ENCODE measurements at regions not wholly inside any gene's neighbourhood (a gene's known extent, or its start where the extent isn't known, plus 50 kb on each side); places are given as distances from the start of the nearest gene placed in this dataset.

DNA sequence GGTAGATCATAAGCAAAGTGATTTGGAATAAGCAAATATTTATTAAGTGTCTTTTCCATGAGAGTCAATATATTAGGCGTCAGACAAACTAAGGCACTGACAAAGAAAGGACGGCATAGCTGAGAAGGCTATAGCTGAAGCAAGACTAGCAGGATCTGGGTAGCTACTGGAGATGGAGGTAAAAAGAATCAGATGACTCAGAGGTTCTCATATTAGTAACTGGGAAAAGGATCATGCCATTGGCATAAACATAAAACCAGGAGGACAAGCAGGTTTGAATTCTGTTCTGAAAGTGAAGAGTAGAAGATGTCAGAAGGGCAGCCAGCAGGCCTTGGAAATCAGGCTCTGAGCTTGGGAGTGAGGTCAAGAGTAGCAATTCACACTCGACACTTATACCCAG, 531.9 kb downstream of the PTPRC start:
- DNase-seq: no peak

DNA sequence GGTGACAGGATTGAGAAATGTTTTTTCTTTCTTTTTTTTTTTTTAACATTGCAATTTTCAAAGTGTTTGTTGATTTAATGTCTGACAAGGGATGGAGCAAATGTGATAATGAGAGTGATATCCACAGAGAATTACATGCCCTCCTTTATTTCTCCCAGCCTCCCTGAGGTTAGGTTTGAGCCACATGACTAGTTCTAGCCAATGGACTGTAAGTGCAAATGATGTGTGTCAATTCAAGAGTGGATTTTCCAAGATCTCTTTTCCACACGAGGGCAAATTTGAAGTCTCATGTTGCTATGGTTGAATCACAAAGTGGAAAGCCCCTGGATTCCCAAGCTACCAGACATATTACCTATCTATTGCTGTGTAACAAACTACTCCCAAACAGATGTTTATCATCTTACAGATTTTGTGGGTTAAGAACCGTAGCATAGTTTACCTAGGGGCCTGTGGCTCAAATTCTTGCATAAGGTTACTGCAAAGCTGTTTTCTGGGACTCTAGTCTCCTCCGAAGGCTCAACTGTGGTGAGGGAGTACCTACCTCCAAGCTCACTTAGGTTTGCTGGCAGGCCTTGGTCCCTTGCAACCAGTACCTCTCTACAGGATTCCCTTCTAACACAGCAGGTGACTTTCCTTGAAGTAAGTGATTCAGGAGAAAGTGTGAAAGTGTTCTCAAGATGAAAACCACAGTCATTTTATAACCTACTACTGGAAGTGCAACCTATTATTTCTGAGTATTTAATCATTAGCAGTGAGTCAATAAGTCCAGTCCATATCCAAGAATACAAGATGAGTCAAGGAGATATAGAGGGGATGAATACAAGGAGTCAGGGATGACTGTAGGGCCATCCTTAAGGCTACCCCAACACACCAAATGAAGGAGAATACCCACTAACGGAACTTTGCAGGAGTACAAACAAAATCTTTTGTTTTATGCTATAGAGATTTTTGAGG, 533.6 kb downstream of the PTPRC start:
- DNase-seq: peak; percentile 13

DNA sequence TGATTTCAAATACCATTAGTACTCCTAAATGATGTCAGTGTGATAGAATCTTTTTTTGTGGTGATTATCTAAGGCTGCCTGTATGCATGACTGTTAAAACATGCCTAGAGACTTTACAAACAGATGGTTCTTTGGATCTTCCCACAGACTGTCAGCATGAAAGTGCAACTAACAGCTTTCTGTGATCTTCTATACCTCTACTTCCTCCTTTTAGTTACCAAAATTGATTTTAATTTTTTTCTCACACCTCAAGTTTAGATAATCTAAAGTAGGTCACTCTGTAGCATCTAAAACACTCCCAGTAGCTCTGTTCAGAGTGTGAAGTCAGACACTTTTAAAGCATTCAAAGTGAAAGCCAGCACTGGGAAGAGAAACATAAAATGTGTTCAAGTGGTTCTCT, 534.5 kb downstream of the PTPRC start:
- DNase-seq: peak; percentile 44

DNA sequence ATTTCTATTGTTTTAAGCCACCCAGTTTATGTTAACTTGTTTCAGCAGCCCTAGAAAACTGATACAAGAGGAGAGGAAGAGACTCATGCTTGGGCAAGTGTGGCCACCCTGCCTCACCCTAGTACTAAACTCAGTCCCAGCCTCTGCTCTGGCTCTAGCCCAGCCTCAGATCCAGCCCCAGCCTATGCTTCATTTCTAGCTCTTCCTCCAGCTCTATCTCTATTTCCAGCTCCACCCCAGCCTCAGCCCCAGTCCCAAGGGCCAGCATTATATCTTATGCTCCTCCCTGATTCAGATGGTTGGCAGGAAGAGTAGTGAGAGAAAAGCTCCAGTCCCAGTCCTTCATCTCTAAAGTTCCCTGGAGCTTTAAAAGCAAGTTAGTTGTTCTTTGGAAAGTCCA, 535.5 kb downstream of the PTPRC start:
- peak; percentile 1 for DNase-seq

DNA sequence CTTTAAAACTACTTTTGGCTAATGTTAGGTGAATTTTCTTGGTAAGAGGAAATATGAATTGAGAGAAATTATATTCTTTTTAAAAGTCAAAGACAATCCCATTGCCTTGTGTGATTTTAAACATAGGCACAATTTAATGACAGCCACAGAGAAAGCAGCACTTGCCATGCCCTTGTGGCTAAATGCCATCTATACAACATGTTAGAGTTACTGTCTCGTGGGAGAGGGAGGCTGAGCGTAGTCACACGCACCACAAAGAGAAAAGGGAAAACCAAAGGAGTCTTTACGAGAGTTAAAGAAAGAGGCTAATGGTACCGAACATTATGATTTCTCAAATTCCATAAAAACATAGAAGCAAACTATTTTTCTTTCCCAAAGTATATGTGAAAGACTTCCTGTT, 537.9 kb downstream of the PTPRC start:
- DNase-seq: no peak

DNA sequence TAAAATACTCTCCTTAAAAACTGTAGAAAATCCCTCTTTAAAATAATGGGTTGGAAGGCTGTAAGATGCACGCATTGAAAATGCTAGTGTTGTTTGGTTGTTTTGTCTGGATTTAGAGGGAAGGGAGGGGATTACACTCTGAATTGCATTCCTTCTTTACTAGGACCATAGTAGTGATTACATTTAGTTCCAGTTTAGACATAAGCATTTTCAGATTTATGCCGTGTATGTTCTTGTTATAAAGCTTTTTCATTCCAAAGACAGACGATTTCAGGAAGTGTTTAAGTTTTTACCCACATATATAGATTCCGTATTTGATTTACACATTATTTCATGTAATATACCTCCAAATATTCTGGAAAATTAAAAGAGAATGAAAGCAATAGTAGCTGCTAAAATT, 538.4 kb downstream of the PTPRC start:
- DNase-seq: no peak

DNA sequence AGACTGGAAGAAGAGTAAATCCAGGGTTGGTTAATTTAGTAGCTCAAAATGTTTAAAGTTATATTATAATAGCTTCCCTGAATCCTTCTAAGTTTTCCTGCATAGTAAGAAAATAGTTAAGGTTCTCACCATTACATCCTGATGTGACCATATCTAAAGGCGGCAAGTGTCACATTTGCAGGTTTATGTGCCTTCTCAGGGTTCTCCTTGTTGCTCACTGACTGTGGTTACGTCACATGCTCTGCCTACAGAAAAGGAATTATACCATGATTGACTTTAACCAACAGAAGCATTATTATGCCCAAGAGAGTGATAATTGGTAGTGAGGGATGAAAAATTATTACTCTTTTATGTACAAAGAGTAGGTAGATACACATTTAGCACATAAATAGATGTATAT, 539.8 kb downstream of the PTPRC start:
- no peak for DNase-seq

DNA sequence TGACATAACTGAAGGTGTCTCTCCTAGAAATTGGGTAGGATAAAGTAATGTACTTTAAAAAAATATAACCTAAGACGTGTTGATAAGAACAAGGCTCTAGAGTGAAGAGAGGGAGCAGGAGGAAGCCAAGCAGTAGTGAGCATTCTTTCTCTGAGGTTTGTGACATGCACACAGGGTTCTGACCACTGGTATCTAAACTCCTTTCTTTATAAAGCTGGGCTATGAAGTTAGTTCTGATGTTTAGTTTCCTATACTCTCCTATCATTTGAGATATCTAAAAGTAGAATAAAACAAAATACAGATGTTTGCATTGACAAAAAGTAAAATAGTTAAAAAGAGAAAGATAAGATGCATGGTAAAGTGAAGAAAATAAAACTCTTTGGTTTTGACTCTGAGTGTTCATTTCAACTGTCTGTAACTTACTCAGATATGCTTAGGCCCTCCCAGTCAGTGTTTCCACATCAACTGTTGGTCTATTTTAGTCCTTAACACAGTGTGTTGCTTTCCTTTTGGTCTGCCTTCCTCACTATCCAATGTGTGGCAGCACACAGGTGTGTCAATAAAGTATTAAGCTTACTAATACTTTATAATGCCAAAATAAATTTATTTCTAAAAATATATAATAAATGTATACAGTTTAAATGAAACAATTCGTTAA, 543.5 kb downstream of the PTPRC start:
- no peak for DNase-seq

DNA sequence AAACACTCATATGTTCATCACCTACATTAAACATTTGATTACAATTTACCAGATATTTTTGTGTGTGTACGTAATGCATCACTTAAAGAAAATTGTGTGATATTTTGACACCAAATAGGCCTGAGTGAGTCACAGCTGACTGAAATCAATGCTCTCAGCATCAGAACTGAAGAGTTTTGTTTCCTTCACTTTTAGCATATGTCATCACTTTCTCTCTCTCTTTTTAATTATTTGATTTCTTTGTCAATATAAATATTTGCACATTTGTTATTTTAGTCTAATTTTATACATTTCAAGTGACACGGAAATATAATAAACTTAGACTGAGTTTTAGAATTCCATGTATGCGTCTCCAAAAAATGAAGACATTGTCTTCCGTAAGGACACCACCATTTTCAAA, 545.3 kb downstream of the PTPRC start:
- no peak for DNase-seq

DNA sequence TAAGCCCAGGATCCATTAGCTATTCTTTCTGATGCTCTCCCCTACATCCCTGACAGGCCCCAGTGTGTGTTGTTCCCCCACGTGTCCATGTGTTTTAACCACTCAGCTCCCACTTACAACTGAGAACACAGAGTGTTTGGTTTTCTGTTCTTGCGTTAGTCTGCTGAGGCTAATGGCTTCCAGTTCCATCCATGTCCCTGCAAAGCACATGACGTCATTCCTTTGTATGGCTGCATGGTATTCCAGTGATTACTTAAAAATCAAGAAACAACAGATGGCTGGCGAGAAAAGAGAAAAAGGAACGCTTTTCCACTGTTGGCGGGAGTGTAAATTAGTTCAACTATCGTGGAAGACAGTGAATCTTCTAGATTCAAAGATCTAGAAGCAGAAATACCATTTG, 556.0 kb downstream of the PTPRC start:
- no peak for DNase-seq

DNA sequence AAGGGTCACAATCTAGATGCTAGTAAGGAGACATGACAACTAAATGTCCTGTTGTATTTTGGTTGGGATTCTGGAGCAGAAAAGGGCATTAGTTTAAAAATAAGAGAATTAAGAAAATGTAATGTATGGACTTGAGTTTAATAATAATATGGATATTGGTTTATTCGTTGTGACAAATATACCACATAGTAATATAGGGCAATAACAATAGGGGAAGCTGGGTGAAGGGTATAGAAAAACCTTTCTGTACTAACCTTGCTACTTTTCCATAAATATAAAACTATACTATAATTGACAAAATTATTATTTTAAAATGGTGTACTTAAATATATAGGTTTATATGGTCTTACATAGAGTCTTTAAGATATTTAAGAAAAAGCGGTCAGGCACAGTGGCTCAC, 558.9 kb downstream of the PTPRC start:
- DNase-seq: no peak

DNA sequence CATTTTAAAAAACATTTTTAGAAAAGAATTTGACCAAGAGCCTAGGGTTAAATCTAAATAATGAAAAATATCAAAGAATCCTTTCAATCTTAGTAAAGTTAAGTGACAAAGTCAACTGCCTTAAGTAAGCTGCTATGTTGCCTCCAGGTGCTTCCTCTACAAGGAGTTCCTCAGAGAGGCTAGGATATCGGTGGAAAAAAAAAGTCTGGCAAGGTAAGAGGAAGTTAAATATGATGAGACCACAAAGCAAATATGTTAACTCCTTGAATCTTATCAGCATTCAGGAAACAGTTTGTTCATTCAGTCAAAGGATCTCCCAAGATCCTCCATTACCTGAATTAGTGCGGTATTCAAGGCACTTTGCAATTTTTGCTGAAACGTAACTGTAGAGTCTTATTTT, 563.5 kb downstream of the PTPRC start:
- peak; percentile 72 for DNase-seq

DNA sequence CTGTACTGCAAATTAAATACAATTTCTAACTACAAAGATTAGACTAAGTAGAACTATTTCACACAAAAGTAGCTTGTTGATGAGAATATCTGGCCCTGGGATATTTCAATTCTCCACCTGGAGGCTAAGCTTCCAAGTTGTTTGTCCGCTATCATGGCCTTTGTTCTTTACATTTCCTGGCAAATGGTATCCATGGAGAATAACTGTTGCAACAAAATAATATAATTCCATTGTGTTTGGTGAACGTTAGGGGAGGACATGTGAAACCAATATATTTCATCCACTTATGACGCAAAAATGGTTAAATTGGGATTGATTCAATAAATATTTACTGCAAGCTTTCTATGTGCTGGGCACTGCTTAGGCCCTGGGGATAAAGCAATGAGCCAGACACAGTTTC, 565.4 kb downstream of the PTPRC start:
- no peak for DNase-seq

DNA sequence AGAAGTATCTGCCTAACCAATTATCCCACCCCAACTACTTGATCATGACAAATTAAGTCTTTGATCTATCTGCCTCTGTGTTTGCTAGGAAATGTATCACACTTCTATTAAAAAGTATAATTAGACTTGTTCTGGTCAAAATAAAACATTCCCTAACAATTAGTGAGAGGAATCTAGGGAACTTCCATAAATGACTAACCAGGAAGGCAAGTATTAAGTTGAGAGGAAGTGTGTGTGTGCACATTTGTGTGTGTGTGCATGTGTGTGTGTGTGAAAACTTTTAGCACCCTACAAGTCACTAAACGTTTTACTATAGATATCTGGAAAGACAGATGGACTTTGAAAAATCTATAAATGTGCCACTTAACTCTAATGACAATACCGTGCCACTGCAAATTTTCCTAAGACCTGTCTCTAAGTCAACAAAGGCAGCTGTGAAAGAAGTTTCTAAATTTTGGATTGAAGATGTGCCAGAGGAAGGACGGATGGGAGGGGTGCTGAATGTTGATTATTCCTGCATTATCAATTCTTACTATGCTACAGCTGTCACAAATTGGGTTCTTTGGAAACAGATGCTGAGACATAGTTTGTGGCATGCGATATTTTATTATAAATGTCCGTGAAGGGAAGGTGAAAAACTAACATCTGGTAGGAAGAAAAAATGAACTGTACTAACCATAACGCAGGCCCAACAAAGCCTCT, 567.1 kb downstream of the PTPRC start:
- no peak for DNase-seq

DNA sequence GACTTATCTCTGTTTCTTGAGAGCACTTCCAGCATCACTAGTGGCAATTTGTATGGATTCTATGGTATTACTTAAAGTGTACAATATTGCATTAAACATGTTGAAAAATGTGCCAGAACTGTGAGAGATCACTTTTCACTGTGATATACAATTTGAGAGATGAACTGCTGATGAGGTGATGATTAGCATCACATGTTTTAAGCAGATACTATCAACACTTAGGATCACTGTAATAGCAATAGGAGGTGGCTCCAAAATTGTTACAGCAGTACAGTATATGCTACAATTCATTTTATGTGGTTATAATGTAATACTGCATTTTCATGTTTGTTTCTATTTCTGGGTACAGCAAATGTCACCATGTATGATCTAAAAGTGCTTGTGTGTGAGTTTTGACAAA, 570.0 kb downstream of the PTPRC start:
- DNase-seq: no peak

DNA sequence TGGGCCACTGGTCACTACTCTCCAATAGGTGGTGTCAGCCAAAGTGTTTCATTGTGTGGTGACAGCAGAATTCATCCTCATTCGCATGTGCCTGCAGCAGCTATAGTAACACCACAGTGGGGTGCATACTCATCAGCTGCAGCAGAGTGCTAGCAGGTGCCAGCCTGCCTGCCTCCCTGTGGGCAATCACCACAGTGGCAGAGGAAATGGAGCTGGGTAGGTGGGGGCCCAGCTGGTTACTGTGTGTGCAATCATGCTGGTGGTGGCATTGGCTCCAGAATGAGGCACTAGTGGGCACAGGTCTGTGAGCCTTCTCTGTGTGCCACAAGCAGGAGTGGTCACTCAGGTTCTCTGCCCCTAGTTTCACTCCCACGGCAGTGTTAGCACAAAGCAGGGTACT, 579.2 kb downstream of the PTPRC start:
- DNase-seq: no peak

DNA sequence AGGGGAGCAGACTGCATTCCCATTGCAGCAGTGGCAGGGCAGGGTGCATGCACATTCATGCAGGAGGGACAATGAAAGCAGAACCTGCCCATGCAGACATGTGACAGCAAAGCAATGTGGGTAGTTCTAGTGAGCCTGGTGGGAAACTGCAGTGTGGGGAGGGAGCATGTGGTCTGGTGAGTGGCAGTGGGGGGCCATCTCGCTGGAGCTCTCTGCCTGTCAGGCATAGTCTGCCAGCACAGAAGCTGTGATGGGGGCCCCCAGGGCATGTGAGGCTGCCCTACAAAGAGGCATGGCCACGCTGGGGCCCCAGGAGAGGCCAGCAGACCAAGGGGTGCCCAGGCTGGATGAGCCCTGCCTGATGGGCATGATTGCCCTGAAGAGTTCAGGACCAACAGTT, 579.7 kb downstream of the PTPRC start:
- DNase-seq: no peak

DNA sequence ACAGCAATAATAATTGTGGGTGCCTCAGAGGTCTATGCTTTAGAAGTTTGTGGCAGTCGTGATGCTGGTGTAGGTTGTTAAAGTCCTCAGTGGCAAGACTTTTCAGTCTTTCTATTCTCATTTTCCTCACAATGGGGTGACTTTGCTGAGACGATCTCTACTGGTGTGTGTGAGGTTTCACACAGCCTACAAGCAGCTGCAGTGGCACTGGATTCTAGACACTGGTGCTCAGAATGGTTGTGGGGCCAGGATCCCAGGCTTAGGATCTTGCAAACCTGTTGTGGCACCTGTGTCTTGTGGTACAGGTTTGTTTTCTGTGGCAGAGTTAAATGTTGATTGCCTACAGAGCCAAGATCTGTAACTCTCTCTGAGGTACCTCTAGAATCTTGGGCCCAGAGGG, 581.2 kb downstream of the PTPRC start:
- no peak for DNase-seq

DNA sequence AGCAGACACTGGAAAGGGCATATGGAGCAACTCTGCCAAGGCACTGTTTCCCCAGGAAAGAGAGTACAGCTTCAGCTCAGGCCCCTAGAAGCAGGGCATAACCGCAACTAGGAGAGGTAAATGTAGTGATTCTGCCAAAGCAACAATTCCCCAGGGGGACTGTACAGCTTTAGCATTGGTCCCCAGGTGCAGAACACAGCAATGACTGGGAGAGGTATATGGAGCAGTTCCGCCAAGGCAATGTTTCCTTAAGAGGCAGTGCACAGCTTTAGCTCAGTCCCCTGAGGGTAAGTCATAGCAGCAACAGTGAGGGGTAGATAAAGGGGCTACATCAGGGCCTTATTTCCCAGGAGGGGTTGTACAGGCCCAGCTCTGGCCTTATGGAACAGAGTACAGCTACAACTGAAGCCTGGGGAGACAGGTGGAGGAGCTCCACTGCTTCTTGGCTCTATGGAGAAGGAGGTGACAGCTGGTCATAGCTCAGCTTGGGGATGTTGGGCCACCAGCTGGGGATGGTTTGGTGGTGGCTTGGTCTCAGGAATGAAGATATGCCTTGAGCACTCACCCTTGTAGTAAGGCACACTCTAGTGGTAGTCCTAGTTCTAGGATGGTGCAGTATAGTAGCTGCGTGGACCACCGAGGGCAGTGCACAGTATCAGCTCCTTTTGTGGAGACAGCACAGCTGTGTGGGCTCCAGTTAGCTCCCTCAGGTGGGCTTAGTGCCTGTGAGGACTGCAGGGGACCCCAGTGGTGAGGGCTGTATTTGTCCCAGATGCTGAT, 582.7 kb downstream of the PTPRC start:
- DNase-seq: no peak

DNA sequence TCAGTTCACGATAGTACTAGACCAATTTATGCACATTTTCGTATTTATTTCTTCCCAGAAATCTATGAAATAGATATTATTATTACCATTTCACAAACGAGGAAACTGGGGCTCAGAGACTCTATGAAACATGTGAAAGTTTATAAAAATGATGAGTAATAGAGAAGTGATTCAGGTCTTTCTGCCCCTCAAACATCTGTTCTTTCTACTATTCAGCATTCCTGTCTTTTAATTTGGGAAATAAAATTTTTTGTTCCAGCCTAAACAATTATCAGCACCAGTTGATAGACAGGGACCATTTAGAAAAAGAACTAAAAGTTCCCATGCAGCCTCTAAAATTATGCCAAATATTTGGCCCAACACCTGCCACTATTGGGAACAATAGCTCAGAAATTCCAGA, 585.1 kb downstream of the PTPRC start:
- DNase-seq: no peak

DNA sequence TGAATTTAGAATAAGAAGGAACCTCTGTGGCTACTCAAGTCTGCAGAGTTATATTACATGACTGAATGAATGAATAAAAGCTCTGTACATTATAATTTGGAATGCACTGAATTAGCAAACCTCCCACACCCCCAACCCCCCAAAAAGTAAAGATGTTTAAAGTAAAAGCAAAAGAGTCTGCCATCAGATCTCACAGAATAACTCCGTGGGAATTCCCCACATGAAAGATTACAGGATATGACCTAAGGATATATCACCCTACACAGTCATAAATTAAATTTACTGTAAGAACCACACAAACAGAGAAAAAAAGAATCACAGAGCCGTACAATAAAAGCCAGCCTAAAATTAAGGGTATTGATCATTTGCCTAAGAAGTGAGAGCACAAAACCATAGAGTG, 587.3 kb downstream of the PTPRC start:
- DNase-seq: peak; percentile 64

DNA sequence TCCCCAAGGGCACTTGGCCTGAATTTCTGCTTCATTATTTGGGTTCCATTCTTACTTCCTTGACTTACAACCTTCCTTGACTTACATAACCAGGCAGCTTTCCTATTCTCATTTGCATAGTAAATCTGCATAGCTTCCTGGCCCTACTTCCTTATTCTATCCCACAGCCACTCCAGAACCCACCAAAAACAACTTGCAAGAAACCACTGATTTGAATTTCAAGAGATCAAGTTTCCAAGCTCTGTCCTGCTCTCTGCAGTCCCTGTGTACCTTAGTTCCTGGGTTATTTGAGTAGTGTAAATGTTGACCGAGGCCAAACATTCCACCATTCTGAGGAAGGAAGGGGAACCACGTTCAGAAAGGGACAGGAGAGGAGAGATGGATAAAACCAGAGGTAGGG, 603.3 kb downstream of the PTPRC start:
- DNase-seq: no peak

DNA sequence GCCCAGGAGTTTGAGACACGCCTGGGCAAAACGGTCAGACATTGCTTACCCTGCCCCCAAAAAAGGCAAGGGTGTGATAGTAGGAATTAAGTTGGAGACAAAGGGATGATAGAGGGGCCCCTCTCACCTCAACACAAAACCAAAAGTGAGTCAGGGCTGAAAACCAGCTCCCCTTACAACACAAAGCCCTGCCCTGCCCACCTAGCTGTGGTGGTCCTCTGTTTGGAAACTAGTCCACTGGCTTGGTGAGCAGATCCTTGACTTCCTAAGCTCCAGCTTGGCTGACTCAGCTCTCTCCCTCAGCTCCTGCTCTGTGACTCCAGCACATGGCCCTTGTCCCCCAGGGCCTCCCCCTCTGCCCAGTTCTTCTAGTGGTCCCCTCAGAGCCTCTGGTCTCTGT, 603.8 kb downstream of the PTPRC start:
- DNase-seq: no peak

All from NCI-H226 (cell line).